Left ventricle myocardium inferior (tissue), 1 donor: ENCODE measurements at regions not wholly inside any gene's neighbourhood (a gene's known extent, or its start where the extent isn't known, plus 50 kb on each side); places are given as distances from the start of the nearest gene placed in this dataset.

ENCODE experiments used
- DNase-seq: peaks from one replicate; pipeline ENCODE4 v3.0.0-alpha.2; 2020
- H3K27ac ChIP-seq: fragments of 200-600 bp; replicated peaks from 2 replicates; pipeline ENCODE4 v1.8.0; 2021
- H3K27me3 ChIP-seq: fragments of 200-600 bp; 2 replicates; pipeline ENCODE4 v1.8.0; 2021; ENCODE audit warnings: low read depth
- H3K36me3 ChIP-seq: fragments of 200-600 bp; 2 replicates; pipeline ENCODE4 v1.8.0; 2021
- H3K4me1 ChIP-seq: fragments of 200-600 bp; 2 replicates; pipeline ENCODE4 v1.8.0; 2021
- H3K4me3 ChIP-seq: fragments of 200-600 bp; 2 replicates; pipeline ENCODE4 v1.8.0; 2021; ENCODE audit warnings: mild to moderate bottlenecking, moderate library complexity
- H3K9me3 ChIP-seq: fragments of 200-600 bp; replicated peaks from 2 replicates; pipeline ENCODE4 v1.8.0; 2021
- intact Hi-C: fragments of 100-400 bp; cut with micrococcal nuclease; formaldehyde crosslinking; loops from one replicate; pipeline ENCODE4 v1.11.0; 2022
- TF ChIP-seq, protein P1 (sequence below): fragments of 200-600 bp; IDR thresholded peaks from 2 replicates; pipeline ENCODE4 v1.8.0; 2021; ENCODE audit warnings: antibody characterized with exemption, mild to moderate bottlenecking, borderline replicate concordance
- donor health status: DM: no; HTN: yes; CAD: no; lungs with severe emphysema.

DNA sequence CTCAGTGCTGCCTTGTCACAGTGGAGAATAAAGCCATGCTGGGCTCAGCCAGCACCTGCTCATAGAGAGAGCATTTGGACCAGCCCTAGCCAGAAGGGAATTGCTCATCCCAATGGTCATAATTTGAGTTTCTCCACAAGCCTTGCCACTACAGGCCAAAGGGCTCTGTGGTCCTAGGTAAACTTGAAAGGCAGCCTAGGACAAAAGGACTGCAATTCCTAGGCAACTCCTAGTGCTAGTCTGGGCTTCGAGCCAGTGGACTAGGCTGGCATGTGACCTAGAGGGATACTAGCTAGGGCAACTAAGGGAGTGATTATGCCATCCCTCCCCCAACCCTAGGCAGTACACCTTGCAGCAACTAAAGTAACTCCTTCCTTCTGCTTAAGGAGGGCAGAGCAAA is 516.2 kb downstream of the BCKDHB start:
- intact Hi-C loops: no loop called here
- Histone ChIP-seq H3K27ac (peak overlapping the region; percentile 29), H3K4me3 (no peak overlapping the region), H3K4me1 (peaks cover 4% of the 10 kb centered on the region), H3K36me3 (no peaks in the 10 kb centered on the region), H3K9me3 (peaks cover 42% of the 10 kb centered on the region), H3K27me3 (no peaks in the 10 kb centered on the region)
- TF ChIP-seq, protein P1, sequence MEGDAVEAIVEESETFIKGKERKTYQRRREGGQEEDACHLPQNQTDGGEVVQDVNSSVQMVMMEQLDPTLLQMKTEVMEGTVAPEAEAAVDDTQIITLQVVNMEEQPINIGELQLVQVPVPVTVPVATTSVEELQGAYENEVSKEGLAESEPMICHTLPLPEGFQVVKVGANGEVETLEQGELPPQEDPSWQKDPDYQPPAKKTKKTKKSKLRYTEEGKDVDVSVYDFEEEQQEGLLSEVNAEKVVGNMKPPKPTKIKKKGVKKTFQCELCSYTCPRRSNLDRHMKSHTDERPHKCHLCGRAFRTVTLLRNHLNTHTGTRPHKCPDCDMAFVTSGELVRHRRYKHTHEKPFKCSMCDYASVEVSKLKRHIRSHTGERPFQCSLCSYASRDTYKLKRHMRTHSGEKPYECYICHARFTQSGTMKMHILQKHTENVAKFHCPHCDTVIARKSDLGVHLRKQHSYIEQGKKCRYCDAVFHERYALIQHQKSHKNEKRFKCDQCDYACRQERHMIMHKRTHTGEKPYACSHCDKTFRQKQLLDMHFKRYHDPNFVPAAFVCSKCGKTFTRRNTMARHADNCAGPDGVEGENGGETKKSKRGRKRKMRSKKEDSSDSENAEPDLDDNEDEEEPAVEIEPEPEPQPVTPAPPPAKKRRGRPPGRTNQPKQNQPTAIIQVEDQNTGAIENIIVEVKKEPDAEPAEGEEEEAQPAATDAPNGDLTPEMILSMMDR: no peak
- peak; percentile 57 for DNase-seq

DNA sequence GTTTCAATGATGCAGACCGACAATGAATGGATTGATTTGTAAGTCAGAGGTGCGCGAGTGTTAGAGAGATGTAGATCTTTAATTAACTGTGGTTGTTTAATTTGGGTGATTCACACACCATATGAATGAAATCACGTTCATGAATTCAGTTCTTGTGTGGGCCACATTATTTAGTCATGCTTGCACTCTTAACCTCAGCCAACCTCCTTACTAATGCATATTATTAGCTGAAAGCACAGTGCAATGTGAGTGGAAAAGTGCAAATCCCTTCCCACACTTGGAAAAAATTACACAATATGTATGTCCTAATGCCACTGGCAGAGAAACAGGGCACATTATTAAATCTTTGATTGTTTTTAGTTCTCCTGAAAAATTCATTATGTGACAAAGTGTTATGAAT is 512.5 kb downstream of the BCKDHB start:
- no peak for DNase-seq
- Histone ChIP-seq H3K27me3 (no peaks in the 10 kb centered on the region), H3K4me3 (no peak overlapping the region), H3K27ac (no peak overlapping the region), H3K9me3 (peaks cover 12% of the 10 kb centered on the region), H3K4me1 (peaks cover 4% of the 10 kb centered on the region), H3K36me3 (no peaks in the 10 kb centered on the region)
- intact Hi-C loops: no loop called here
- TF ChIP-seq, protein P1: no peak

- Histone ChIP-seq H3K4me3 (no peak overlapping the region), H3K36me3 (no peaks in the 10 kb centered on the region), H3K9me3 (peaks cover 17% of the 10 kb centered on the region), H3K27me3 (no peaks in the 10 kb centered on the region), H3K4me1 (peaks cover 13% of the 10 kb centered on the region), H3K27ac (no peak overlapping the region)
- DNase-seq: no peak
- intact Hi-C loops: no loop called here
- TF ChIP-seq, protein P1: no peak
These were observed 504.4 kb downstream of the BCKDHB start for GRCh38 chr6:80610846-80611245.

DNA sequence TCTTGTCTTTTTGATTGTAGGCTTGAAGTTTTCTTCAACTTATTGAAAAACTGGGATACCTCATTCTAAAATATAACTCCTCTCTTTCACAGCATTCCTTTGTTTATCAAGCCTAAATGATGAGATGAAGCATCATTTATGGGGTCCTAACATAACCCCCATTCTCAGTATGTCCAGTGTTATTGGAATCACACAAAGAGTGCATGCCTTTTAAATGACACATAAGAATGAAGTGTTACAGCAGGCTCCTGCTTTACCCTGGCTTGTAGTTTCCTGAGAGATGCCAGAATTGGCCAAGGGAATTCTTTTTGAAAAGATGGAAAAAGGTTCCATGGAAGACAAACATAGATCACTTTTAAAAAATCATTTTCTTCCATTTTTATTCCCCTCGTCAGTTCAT is 502.4 kb downstream of the BCKDHB start:
- DNase-seq: no peak
- Histone ChIP-seq H3K4me3 (no peak overlapping the region), H3K27ac (no peak overlapping the region), H3K4me1 (peaks cover 13% of the 10 kb centered on the region), H3K36me3 (no peaks in the 10 kb centered on the region), H3K9me3 (peaks cover 11% of the 10 kb centered on the region), H3K27me3 (no peaks in the 10 kb centered on the region)
- intact Hi-C loops: no loop called here
- TF ChIP-seq, protein P1: no peak

- TF ChIP-seq, protein P1: no peak
- DNase-seq: no peak
- H3K27ac ChIP-seq: peak overlapping the region; percentile 71
- peaks cover 13% of the 10 kb centered on the region for H3K4me1 ChIP-seq
- H3K9me3 ChIP-seq: peaks cover under 1% of the 10 kb centered on the region
- H3K4me3 ChIP-seq: no peak overlapping the region
- intact Hi-C loops: no loop called here
- no peaks in the 10 kb centered on the region for H3K27me3 ChIP-seq
- H3K36me3 ChIP-seq: no peaks in the 10 kb centered on the region
These were observed 501.4 kb downstream of the BCKDHB start for GRCh38 chr6:80607811-80608391.
